CD14-positive monocyte (primary cell): ENCODE measurements at regions not wholly inside any gene's neighbourhood (a gene's known extent, or its start where the extent isn't known, plus 50 kb on each side); places are given as distances from the start of the nearest gene placed in this dataset.

ENCODE experiments used
- DNase-seq, 3 donors: peaks; one replicate each; pipeline ENCODE4 v3.0.0-alpha.2; 2011 to 2022
- H2AFZ ChIP-seq: 2 replicates; pipeline ENCODE4 v1.6.0; 2012; ENCODE audit warnings: mild to moderate bottlenecking, low read depth, low read length, inconsistent platforms; ENCODE audit not compliant: insufficient read depth, poor library complexity, severe bottlenecking
- H3K27ac ChIP-seq, 2 donors: 1 replicate in 1 of 2; 2 replicates in 1 of 2; pipeline ENCODE4 v1.5.1; 2012 to 2013; ENCODE audit warnings: low read length in 2 of 2, control low read depth in 1 of 2, inconsistent platforms in 1 of 2, low read depth in 1 of 2, mild to moderate bottlenecking in 1 of 2
- H3K27me3 ChIP-seq, 2 donors: one replicate each; pipeline versions ENCODE4 v1.6.0 to v1.6.1; 2011 to 2013; ENCODE audit warnings: low read length in 2 of 2; ENCODE audit not compliant: control insufficient read depth in 2 of 2, insufficient read depth in 2 of 2
- H3K36me3 ChIP-seq, 2 donors: replicated peaks in 1 of 2; 1 replicate in 1 of 2; 2 replicates in 1 of 2; pipeline versions ENCODE4 v1.5.1 to v1.6.1; 2012 to 2013; ENCODE audit warnings: low read length in 2 of 2, control low read depth in 1 of 2, inconsistent platforms in 1 of 2, mild to moderate bottlenecking in 1 of 2; ENCODE audit not compliant: insufficient read depth in 2 of 2, control insufficient read depth in 1 of 2
- H3K4me1 ChIP-seq, 2 donors: 1 replicate in 1 of 2; 2 replicates in 1 of 2; pipeline versions ENCODE4 v1.5.1 to v1.6.1; 2012 to 2013; ENCODE audit warnings: low read length in 2 of 2, control low read depth in 1 of 2, inconsistent platforms in 1 of 2, mild to moderate bottlenecking in 1 of 2, moderate library complexity in 1 of 2; ENCODE audit not compliant: insufficient read depth in 2 of 2, control insufficient read depth in 1 of 2
- H3K4me2 ChIP-seq: replicated peaks from 2 replicates; pipeline ENCODE3; 2012; ENCODE audit warnings: low read length, moderate library complexity, mild to moderate bottlenecking; ENCODE audit not compliant: poor library complexity, severe bottlenecking; ENCODE audit errors: extremely low read depth
- H3K4me3 ChIP-seq, 3 experiments: fragments of 200-600 bp in 1 of 3; sonication (generic) in 1 of 3; replicated peaks in 1 of 3; 1 replicate in 2 of 3; 2 replicates in 1 of 3; pipeline ENCODE4 v1.5.1; 2011 to 2013; ENCODE audit warnings: low read length in 3 of 3, mild to moderate bottlenecking in 3 of 3, control low read depth in 2 of 3, low read depth in 2 of 3, inconsistent platforms in 1 of 3, moderate library complexity in 1 of 3
- H3K79me2 ChIP-seq: 2 replicates; pipeline ENCODE4 v1.6.0; 2012; ENCODE audit warnings: mild to moderate bottlenecking, control low read depth, inconsistent platforms, low read length, moderate library complexity; ENCODE audit not compliant: insufficient read depth
- H3K9ac ChIP-seq: 2 replicates; pipeline ENCODE4 v1.6.0; 2017; ENCODE audit warnings: low read length, mild to moderate bottlenecking; ENCODE audit not compliant: insufficient read depth, poor library complexity, severe bottlenecking
- H3K9me3 ChIP-seq, 2 donors: replicated peaks in 1 of 2; 1 replicate in 1 of 2; 2 replicates in 1 of 2; pipeline versions ENCODE4 v1.5.1 to v1.6.1; 2012 to 2013; ENCODE audit warnings: low read length in 2 of 2, control low read depth in 1 of 2; ENCODE audit not compliant: control insufficient read depth in 1 of 2, insufficient read depth in 1 of 2
- H4K20me1 ChIP-seq: 2 replicates; pipeline ENCODE4 v1.6.0; 2012; ENCODE audit warnings: mild to moderate bottlenecking, low read length, control low read depth, moderate library complexity; ENCODE audit not compliant: insufficient read depth
- H3K27ac Mint-ChIP-seq, 7 donors: one replicate each; pipeline ENCODE4 v1.8.0; 2020; ENCODE audit warnings: mild to moderate bottlenecking in 7 of 7, mixed read lengths in 7 of 7, moderate library complexity in 6 of 7, inconsistent platforms in 2 of 7
- H3K27me3 Mint-ChIP-seq, 3 donors: one replicate each; pipeline ENCODE4 v1.8.0; 2021 to 2022; ENCODE audit warnings: low read depth in 3 of 3, mild to moderate bottlenecking in 3 of 3, mixed read lengths in 3 of 3, moderate library complexity in 3 of 3, inconsistent platforms in 1 of 3
- H3K36me3 Mint-ChIP-seq, 2 donors: one replicate each; pipeline ENCODE4 v1.8.0; 2020; ENCODE audit warnings: mixed read lengths in 2 of 2, inconsistent platforms in 1 of 2, mild to moderate bottlenecking in 1 of 2
- H3K4me1 Mint-ChIP-seq: one replicate; pipeline ENCODE4 v1.8.0; 2020; ENCODE audit warnings: mild to moderate bottlenecking, mixed read lengths
- H3K4me3 Mint-ChIP-seq, 2 donors: one replicate each; pipeline ENCODE4 v1.8.0; 2020; ENCODE audit warnings: mild to moderate bottlenecking in 2 of 2, mixed read lengths in 2 of 2, moderate library complexity in 1 of 2
- H3K9me3 Mint-ChIP-seq, 7 donors: one replicate each; pipeline ENCODE4 v1.8.0; 2020 to 2022; ENCODE audit warnings: mixed read lengths in 7 of 7, mild to moderate bottlenecking in 6 of 7, moderate library complexity in 6 of 7, inconsistent platforms in 2 of 7
- CTCF ChIP-seq: fragments of 200-600 bp; IDR thresholded peaks from one replicate; pipeline ENCODE4 v1.8.0; 2022; ENCODE audit warnings: antibody characterized with exemption, mild to moderate bottlenecking
- WGBS: methylation state at CpG from one replicate; pipeline ENCODE4 v1.1.5; 2013; ENCODE audit warnings: missing lambda C conversion rate; ENCODE audit not compliant: insufficient coverage; 5-methylcytosine and 5-hydroxymethylcytosine counted together
- intact Hi-C, 2 donors: fragments of 100-400 bp; cut with micrococcal nuclease; formaldehyde crosslinking; loops; one replicate each; pipeline versions ENCODE4 v1.15.0 to v1.15.1; 2023

- H2AFZ ChIP-seq: no peak overlapping the region
- H3K9me3 ChIP-seq: no peaks in the 10 kb centered on the region
- no peak overlapping the region for H3K4me2 ChIP-seq
- H3K36me3 ChIP-seq: no peaks in the 10 kb centered on the region
- 75% methylated on average over 4 of the region's 10 CpGs for WGBS
- Mint-ChIP-seq H3K9me3 (peaks cover 0 to 9% (median 1%) of the 10 kb centered on the region in 7 donors), H3K4me1 (no peaks in the 10 kb centered on the region), H3K27me3 (peaks cover 1 to 6% (median 1%) of the 10 kb centered on the region in 3 donors), H3K27ac (no peak overlapping the region), H3K36me3 (no peaks in the 10 kb centered on the region), H3K4me3 (no peak overlapping the region)
- no peaks in the 10 kb centered on the region for H3K27me3 ChIP-seq
- intact Hi-C loops: no loop called here
- no peak for TF ChIP-seq CTCF
- no peak for DNase-seq
- no peak overlapping the region for H3K4me3 ChIP-seq
- H3K79me2 ChIP-seq: no peaks in the 10 kb centered on the region
- H3K27ac ChIP-seq: no peak overlapping the region
- H4K20me1 ChIP-seq: no peaks in the 10 kb centered on the region
- no peak overlapping the region for H3K9ac ChIP-seq
- H3K4me1 ChIP-seq: no peaks in the 10 kb centered on the region
Observed at GRCh38 chr18:63065172-63065571, 254.4 kb downstream of the BCL2 start.

DNA sequence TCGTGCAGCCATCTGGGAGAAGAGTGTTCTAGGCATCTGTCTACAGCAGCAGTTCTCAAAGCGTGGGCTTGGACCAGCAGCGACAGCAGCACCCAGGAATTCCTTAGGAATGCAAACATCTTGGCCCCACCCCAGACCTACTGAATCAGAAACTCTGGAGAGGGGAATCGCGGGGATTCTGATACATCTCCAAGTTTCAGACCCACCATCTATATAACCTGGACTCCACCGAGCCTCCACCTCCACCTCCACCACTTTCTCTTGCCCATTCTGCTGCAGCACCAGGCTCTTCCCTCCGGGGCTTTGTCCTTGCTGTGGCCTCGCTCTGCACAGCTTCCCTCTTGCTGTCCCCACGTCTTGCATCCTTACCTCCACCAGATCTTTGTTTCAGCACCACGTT, 256.4 kb downstream of the BCL2 start:
- H3K4me2 ChIP-seq: no peak overlapping the region
- H3K27ac ChIP-seq: no peak overlapping the region
- no peak for TF ChIP-seq CTCF
- no peak overlapping the region for H3K4me3 ChIP-seq
- H3K27me3 ChIP-seq: no peaks in the 10 kb centered on the region
- intact Hi-C loops: no loop called here
- Mint-ChIP-seq H3K36me3 (no peaks in the 10 kb centered on the region), H3K4me1 (peaks cover 4% of the 10 kb centered on the region), H3K4me3 (no peak overlapping the region), H3K27ac (peak overlapping the region in 1 of 7 donors; percentile 24), H3K9me3 (peaks cover 0 to 5% (median 1%) of the 10 kb centered on the region in 7 donors), H3K27me3 (peaks cover 1 to 3% (median 2%) of the 10 kb centered on the region in 3 donors)
- H3K9me3 ChIP-seq: no peaks in the 10 kb centered on the region
- no peaks in the 10 kb centered on the region for H4K20me1 ChIP-seq
- 86% methylated on average over 8 of the region's 10 CpGs for WGBS
- no peaks in the 10 kb centered on the region for H3K4me1 ChIP-seq
- no peaks in the 10 kb centered on the region for H3K36me3 ChIP-seq
- no peaks in the 10 kb centered on the region for H3K79me2 ChIP-seq
- no peak for DNase-seq
- H3K9ac ChIP-seq: no peak overlapping the region
- H2AFZ ChIP-seq: no peak overlapping the region
